HTR-8/SVneo (cell line): ENCODE measurements at regions not wholly inside any gene's neighbourhood (a gene's known extent, or its start where the extent isn't known, plus 50 kb on each side); places are given as distances from the start of the nearest gene placed in this dataset.

Source experiments
- DNase-seq: peaks from one replicate; pipeline ENCODE4 v3.0.0; 2011; ENCODE audit warnings: low spot score, mixed read lengths; ENCODE audit not compliant: insufficient read length
- FAIRE-seq: peaks from 2 replicates; lab custom pipeline; 2011; peaks lifted over from hg19 to GRCh38; lab: Jason Lieb, UNC

GRCh38 chr16:11471548-11471947, 115.2 kb downstream of the LITAF start:
- FAIRE-seq (no peak), DNase-seq (no peak)

DNA sequence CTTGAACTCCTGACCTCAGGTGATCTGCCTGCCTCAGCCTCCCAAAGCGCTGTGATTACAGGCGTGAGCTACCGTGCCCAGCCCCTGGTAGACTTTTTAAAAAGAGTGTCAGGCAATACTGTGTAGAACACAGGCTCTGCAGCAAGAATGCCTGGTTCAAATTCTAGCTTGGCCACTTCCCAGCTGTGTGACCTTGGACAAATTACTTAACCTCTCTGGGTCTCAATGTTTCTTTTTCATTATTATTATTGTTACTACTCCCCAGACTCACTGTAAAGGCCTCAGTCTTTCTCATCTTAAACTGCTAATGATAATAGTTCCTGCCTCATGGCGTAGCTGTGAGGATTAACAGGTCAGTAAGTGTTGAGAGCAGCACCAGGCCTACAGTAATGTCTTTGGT, 114.3 kb downstream of the LITAF start:
- DNase-seq (no peak), FAIRE-seq (no peak)

GRCh38 chr16:11472851-11473250, 113.9 kb downstream of the LITAF start:
- no peak for DNase-seq
- no peak for FAIRE-seq

DNA sequence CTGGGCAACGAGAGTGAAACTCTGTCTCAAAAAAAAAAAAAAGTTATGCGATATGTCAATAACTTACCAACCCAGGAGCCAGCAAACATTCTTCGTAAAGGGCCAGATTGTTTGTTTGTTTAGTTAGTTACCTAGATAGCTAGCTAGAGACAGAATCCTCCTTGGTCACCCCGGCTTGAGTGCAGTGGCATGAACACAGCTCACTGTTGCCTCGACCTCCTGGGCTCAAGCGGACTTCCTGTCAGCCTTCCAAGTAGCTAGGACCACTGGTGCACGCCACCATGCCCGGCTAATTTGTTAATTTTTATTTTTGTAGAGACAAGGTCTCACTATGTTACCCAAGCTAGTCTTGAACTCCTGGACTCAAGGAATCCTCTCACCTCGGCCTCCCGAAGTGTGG, 113.0 kb downstream of the LITAF start:
- DNase-seq (no peak), FAIRE-seq (no peak)

- no peak for DNase-seq
- no peak for FAIRE-seq
Measured at GRCh38 chr16:11474617-11475291, 112.0 kb downstream of the LITAF start.

- DNase-seq, result no peak
- FAIRE-seq, result no peak
Measured at GRCh38 chr16:11475896-11476630, 110.7 kb downstream of the LITAF start.

DNA sequence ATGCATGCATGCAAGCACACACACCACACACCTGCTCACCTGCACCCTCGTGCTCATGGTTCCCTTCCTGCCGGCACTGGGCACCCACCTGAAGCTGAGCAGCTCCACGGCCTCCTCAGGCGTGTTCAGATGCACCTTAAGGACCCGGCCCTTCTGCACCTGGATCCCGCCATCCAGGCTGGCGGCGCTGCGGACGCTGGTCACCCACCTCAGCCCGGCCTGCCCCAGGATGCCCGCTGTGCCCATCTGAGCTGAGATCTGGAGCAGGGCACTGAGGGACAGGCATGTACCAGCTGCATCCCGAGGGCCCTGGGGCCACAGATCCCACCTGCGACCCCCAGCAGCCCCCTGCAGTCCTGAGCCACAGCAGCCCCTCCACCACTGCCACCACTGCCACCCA, 110.0 kb downstream of the LITAF start:
- DNase-seq (no peak), FAIRE-seq (no peak)

DNA sequence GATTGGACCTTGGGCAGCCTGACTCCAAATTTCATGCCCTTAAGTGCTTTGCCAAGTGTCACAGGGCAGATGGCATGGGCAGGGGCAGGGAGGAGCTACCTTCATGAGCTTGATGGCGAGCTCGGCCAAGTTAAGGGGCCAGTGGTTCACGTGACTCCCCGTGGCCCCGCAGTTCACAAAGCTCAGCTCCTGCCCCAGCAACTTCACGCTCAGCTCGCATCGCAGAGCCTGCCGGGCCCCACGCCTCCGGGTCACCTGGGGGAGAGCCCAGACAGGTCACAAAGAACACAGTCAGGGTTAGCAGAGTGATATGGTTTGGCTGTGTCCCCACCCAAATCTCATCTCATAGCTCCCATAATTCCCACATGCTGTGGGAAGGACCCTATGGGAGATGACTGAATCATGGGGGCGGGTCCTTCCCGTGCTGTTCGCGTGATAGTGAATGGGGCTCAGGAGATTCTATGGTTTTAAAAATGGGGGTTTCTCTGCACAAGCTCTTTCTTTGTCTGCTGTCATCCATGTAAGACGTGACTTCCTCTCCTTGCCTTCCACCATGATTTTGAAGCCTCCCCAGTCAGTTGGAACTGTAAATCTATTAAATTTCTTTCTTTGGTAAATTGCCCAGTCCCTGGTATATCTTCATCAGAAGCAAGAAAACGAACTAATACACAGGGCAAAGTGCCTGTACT, 108.1 kb downstream of the LITAF start:
- no peak for FAIRE-seq
- no peak for DNase-seq

DNA sequence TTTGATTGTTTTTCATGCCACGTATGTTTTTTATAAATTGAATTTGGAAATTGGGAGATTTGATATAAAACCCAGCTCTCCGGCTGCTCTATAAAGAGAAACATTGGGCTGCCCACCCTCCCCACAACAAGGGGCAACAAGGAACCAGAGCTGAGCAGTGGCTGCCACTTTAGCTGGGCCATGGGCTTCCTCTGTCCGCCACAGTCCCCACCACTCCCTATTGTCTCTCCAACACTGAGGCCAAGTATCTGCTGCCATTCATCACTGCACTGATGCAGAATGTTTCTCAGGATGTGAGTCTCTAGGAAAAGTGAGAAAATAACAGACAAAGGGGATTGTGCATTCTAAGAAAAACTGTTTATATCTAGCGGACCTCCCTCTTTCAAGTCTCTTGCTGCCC, 106.8 kb downstream of the LITAF start:
- FAIRE-seq, result no peak
- no peak for DNase-seq

DNA sequence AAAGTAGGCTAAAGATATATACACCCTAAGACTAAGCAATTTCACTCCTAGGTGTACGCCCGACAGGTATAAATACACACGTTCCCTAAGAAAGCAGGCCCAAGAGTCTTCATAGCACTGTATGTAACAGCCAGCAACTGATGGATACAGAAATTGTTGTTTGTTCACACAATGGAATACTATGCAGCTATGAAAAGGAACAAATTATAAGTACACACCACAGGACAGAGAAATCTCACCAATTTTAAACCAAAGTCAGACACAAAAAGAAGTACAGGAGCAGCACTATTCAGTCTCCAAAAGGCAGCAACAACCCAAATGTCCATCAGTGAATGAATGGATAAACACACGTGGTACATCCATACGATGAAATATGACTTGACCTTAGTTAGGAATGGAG, 106.1 kb downstream of the LITAF start:
- DNase-seq, result no peak
- FAIRE-seq, result no peak

GRCh38 chr16:11481987-11482386, 104.7 kb downstream of the LITAF start:
- DNase-seq (no peak), FAIRE-seq (no peak)

DNA sequence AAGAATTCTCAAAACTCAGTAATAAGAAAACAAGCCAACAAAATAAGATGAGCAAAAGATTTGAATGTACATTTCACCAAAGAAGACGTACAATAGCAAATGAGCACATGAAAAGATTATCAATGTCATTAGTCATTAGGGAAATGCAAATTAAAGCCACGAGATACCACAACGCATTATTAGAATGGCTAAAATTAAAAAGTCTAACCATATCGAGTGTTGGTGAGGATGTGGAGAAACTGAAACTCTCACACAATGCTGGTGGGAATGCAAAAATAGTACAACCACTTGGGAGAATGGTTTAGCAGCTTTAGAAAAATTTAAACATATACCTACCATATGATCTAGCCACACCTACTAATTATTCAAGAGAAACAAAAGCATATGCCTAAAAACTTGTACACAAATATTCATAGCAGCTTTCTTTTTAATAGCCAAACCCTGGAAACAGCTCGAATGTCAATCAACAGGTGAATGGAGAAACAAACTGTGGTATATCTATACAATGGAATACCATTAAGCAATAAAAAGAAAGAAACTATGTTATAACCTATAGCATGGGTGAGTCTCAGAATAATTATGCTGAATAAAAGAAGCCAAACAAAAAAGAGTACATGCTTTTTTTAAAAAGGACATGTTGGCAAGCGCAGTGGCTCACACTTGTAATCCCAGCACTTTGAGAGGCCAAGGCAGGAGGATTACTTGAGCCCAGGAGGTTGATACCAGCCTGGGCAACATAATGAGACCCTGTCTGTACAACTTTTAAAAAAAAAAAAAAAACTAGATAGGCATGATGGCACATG, 103.6 kb downstream of the LITAF start:
- FAIRE-seq, result no peak
- no peak for DNase-seq

DNA sequence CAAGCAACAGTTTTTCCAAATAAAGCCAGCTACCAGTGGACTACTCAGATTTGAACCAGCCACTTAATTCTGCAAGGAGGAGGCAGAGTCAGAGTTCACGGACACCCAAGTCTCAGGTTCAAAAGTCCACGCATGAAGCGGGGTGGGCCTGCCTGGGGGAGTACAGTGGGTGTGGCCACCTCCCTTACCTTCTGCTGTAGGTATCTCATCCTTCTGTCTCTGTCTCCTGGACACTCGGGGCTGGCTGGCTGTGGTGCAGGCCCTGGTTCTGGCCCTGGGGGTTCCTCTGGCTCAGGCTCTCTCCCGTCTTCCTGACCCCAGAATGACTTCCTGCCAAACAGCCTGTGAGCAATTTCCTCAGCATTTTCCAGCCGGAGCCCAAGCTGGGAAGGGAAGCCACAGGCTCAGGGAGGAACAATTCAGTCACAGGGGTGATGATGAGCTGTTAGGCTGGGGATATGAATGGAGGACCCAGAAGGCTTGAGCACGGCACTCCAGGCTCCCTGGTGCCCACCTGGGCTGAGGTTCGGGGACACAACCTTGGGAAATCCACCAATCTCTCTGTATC, 101.9 kb downstream of the LITAF start:
- FAIRE-seq (no peak), DNase-seq (no peak)

- no peak for FAIRE-seq
- no peak for DNase-seq
Measured at GRCh38 chr16:11485676-11486075, 101.0 kb downstream of the LITAF start.

DNA sequence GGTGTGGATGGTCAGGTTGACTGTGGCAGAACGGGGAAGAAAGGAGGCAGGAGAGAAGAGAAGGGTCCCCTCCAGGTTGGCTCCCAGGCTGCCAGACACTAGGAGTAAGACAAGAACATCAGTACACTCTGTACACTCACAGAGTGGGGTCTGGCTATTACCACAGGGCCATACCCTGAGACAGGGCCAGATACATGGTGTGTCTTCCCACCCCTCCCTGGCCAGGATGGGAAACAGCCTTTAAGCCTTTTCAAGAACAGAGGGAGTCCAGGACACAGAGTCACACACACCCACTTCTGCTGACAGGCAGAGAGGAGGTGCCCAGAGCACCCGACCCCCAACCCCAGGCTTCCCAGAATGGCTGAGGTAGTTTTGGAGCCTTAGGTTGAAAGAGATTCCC, 99.4 kb downstream of the LITAF start:
- no peak for FAIRE-seq
- DNase-seq, result no peak

DNA sequence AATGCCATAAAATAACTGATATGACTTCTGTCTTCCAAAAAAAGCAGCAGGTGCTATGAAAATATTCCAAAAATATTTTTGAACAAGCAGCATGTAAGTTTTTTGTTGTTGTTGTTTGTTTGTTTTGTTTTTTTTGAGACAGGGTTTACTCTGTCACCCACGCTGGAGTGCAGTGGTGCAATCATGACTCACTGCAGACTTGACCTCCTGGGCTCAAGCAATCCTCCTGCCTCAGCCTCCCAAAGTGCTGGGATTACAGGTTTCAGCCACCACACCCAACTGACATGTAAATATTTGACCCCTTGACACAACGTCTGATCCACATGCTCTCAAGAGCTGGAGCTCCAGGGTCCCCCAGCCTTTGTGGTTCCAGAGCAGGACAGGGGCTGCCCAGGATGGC, 98.4 kb downstream of the LITAF start:
- FAIRE-seq, result no peak
- DNase-seq, result no peak

DNA sequence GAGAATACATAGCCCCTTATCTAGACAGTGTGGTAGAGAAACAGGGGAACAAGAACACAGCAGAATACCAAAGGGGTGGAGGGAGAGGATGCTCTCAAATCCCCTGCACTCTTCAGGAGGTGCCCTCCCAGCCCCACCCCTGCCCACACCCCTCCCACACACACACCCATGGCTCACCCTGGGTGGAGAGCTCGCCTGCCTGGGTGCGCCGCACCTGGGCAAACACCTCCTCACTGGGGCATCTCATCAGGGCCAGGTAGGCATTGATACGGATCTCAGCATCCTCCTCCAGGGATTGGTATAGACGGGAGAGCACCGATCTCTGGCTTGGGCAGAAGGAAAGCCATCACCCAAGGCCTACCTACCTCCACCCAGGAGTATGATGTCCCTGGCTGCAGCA, 95.2 kb downstream of the LITAF start:
- no peak for FAIRE-seq
- DNase-seq, result no peak

DNA sequence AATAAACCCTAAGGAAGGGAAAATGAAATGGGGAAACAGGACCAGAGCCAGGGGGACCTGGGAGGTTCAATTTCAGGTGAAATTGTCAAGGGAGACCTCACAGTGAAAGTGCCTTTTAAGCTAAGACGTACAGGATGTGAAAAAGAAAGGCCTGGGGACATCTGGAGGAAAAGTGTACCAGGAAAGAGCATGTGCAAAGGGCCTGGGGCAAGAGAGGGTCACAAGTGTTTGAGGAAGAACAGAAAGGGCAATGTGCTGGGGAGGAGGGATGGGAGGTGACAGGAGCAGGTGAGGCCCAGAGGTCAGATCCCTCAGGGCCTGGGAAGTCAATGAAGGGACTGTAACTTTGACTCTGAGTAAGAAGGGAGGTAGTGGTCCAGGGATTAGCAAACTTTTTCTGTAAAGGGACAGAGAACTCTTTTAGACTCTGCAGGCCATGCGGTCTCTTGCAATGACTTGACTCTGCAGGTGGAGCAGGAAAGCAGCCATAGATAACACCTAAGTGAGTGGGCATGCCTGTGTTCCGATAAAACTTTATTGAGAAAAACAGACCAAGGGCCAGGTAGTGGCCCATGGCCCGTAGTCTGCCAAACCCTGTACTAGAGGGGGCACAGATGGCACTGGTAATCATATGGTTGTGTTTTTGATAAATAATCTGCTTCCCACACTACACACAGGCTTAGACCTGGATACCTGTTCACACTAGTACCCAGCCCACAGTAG, 93.8 kb downstream of the LITAF start:
- DNase-seq (no peak), FAIRE-seq (no peak)

DNA sequence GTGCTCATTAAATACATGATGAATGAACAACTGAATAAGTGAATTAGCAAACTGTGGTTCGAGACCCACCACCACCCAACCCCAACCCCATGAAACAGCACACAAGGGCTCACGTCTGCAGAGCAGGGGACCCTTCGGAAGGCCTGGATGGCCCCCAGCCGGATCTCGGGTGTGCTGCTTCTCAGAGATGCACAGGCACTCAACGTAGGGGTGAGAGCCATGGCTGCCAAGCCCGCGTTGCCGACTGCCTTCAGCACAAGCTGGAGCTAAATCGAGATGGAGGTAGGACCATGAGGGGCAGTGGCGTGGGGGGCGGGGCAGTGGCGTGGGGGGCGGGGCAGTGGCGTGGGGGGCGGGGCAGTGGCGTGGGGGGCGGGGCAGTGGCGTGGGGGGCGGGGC, 93.2 kb downstream of the LITAF start:
- DNase-seq (no peak), FAIRE-seq (no peak)

DNA sequence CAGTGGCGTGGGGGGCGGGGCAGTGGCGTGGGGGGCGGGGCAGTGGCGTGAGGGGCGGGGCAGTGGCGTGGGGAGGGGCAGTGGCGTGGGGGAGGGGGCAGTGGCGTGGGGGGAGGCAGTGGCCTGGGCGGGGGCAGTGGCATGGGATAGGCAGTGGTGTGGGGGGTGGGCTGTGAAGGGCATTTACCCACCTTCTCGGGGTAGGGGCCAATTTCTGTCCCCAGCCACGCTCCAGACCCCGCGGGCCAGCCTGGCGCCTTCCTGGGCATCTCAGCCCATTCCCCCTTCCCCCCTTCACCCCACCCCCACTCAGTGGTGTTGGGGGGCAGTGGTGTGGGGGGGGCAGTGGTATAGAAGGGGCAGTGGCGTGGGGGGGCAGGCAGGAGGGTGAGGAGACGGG, 92.7 kb downstream of the LITAF start:
- no peak for DNase-seq
- FAIRE-seq, result no peak
